PC-3 (cell line): ENCODE measurements at regions not wholly inside any gene's neighbourhood (a gene's known extent, or its start where the extent isn't known, plus 50 kb on each side); places are given as distances from the start of the nearest gene placed in this dataset.

Source experiments
- ATAC-seq: fragments of 200-7000 bp; cut with Tn5 transposase; 2 replicates; pipeline ENCODE4 v1.9.1; 2020; ENCODE audit warnings: mild to moderate bottlenecking, moderate library complexity
- BruUV-seq: library from RNA; stranded (reverse); fragments of 400-500 nt; replicated peaks from 2 replicates; lab custom pipeline; 2021; lab: Mats Ljungman, UMichigan
- CTCF ChIA-PET: fragments of 300-600 bp; sonication (Branson Sonifier 250); formaldehyde crosslinking; loops from one replicate; lab custom pipeline; 2022; ENCODE audit warnings: antibody characterized with exemption; lab: Charles Lee
- POLR2A ChIA-PET: fragments of 300-600 bp; sonication (Branson Sonifier 250); formaldehyde crosslinking; loops from one replicate; lab custom pipeline; 2022; ENCODE audit warnings: antibody characterized with exemption; ENCODE audit not compliant: unreplicated experiment; lab: Charles Lee
- DNase-seq: peaks from one replicate; pipeline ENCODE4 v3.0.0-alpha.2; 2015
- H2AFZ ChIP-seq: fragments of 300-600 bp; sonication (generic); 2 replicates; pipeline ENCODE4 v1.6.0; 2016; ENCODE audit warnings: antibody characterized with exemption, low read length
- H3F3A ChIP-seq: fragments of 300-600 bp; sonication (generic); one replicate; pipeline ENCODE4 v1.6.0; 2017; ENCODE audit warnings: antibody characterized with exemption, low read length, control low read depth, mild to moderate bottlenecking; ENCODE audit not compliant: unreplicated experiment
- H3K27ac ChIP-seq: fragments of 300-600 bp; sonication (generic); 2 replicates; pipeline ENCODE4 v1.5.1; 2016; ENCODE audit warnings: mild to moderate bottlenecking, low read length
- H3K27me3 ChIP-seq: fragments of 300-600 bp; sonication (generic); 2 replicates; pipeline ENCODE4 v1.6.1; 2016; ENCODE audit warnings: low read length, mixed read lengths
- H3K36me3 ChIP-seq: fragments of 300-600 bp; sonication (generic); 2 replicates; pipeline ENCODE4 v1.6.1; 2016; ENCODE audit warnings: low read depth, mixed run types, low read length, mixed read lengths
- H3K4me1 ChIP-seq: fragments of 300-600 bp; sonication (generic); 2 replicates; pipeline ENCODE4 v1.5.1; 2016; ENCODE audit warnings: low read length; ENCODE audit not compliant: insufficient read depth
- H3K4me2 ChIP-seq: fragments of 300-600 bp; sonication (generic); 2 replicates; pipeline ENCODE4 v1.6.0; 2016; ENCODE audit warnings: low read length
- H3K4me3 ChIP-seq: fragments of 300-600 bp; sonication (generic); 2 replicates; pipeline ENCODE4 v1.5.1; 2016; ENCODE audit warnings: mild to moderate bottlenecking, low read length, mixed read lengths
- H3K79me2 ChIP-seq: fragments of 300-600 bp; sonication (generic); 2 replicates; pipeline ENCODE4 v1.6.1; 2017; ENCODE audit warnings: low read length, mixed read lengths
- H3K9ac ChIP-seq: fragments of 300-600 bp; sonication (generic); 2 replicates; pipeline ENCODE4 v1.6.0; 2016; ENCODE audit warnings: mild to moderate bottlenecking, low read length
- H3K9me2 ChIP-seq: fragments of 300-600 bp; sonication (generic); replicated peaks from 2 replicates; pipeline ENCODE4 v1.6.1; 2016; ENCODE audit warnings: mixed run types, low read length, mixed read lengths
- H3K9me3 ChIP-seq: fragments of 300-600 bp; sonication (generic); 2 replicates; pipeline ENCODE4 v1.6.1; 2016; ENCODE audit warnings: low read length, mixed read lengths
- H4K20me1 ChIP-seq: fragments of 300-600 bp; sonication (generic); 2 replicates; pipeline ENCODE4 v1.6.1; 2016; ENCODE audit warnings: low read length, mixed read lengths
- EZH2 ChIP-seq: fragments of 300-600 bp; sonication (generic); IDR thresholded peaks from one replicate; pipeline ENCODE4 v1.6.1; 2017; ENCODE audit warnings: antibody characterized with exemption, mild to moderate bottlenecking, low read length; ENCODE audit not compliant: unreplicated experiment
- EZH2phosphoT487 ChIP-seq: fragments of 300-600 bp; sonication (generic); IDR thresholded peaks from 2 replicates; pipeline ENCODE4 v1.6.1; 2018; ENCODE audit warnings: mild to moderate bottlenecking, antibody characterized with exemption, low read length, borderline replicate concordance
- intact Hi-C: fragments of 100-400 bp; cut with micrococcal nuclease; formaldehyde crosslinking; loops from 2 replicates; pipeline ENCODE4 v1.9.0; 2023
- TF ChIP-seq, protein P1 (sequence below): fragments of 300-600 bp; sonication (generic); conservative IDR thresholded peaks from 2 replicates; pipeline ENCODE4 v1.5.1; 2017; ENCODE audit warnings: antibody characterized with exemption, low read depth, mild to moderate bottlenecking, low read length

DNA sequence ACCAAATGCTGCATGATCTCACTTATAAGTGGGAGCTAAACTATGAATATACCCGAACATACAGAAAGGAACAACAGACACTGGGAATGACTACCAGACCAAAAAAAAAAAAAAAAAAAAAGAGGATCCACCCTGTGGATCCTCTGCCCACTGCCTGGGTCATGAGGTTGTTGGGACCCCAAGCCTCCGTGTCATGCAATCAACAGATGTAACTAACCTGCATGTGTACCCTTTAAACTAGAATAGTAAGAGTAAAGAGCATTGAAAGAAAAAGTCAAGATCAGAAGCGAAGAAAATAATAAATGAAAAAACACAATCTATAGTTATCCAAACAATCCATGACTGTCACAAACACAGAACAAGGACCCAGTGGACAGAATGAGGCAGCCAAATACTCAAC, 109.5 kb upstream of the TOP3B start:
- H3K4me1 ChIP-seq: no peaks in the 10 kb centered on the region
- no peak overlapping the region for H2AFZ ChIP-seq
- TF ChIP-seq EZH2phosphoT487: no peak
- TF ChIP-seq, protein P1, sequence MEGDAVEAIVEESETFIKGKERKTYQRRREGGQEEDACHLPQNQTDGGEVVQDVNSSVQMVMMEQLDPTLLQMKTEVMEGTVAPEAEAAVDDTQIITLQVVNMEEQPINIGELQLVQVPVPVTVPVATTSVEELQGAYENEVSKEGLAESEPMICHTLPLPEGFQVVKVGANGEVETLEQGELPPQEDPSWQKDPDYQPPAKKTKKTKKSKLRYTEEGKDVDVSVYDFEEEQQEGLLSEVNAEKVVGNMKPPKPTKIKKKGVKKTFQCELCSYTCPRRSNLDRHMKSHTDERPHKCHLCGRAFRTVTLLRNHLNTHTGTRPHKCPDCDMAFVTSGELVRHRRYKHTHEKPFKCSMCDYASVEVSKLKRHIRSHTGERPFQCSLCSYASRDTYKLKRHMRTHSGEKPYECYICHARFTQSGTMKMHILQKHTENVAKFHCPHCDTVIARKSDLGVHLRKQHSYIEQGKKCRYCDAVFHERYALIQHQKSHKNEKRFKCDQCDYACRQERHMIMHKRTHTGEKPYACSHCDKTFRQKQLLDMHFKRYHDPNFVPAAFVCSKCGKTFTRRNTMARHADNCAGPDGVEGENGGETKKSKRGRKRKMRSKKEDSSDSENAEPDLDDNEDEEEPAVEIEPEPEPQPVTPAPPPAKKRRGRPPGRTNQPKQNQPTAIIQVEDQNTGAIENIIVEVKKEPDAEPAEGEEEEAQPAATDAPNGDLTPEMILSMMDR: no peak
- ChIA-PET POLR2A (no interaction called here), CTCF (no interaction called here)
- H3K79me2 ChIP-seq: no peaks in the 10 kb centered on the region
- ATAC-seq: no peak
- H3K27ac ChIP-seq: no peak overlapping the region
- H4K20me1 ChIP-seq: no peaks in the 10 kb centered on the region
- BruUV-seq: no TSS peak
- H3K27me3 ChIP-seq: peaks cover 61% of the 10 kb centered on the region
- no peak overlapping the region for H3K4me3 ChIP-seq
- no peak overlapping the region for H3K9ac ChIP-seq
- H3K9me2 ChIP-seq: no peaks in the 10 kb centered on the region
- no peak overlapping the region for H3K4me2 ChIP-seq
- DNase-seq: no peak
- no peaks in the 10 kb centered on the region for H3K36me3 ChIP-seq
- no peaks in the 10 kb centered on the region for H3K9me3 ChIP-seq
- intact Hi-C loops: loop anchor here (10.0 kb wide), 1 partner anchor 53 kb away; no protein-coding TSS in a partner anchor
- no peaks in the 10 kb centered on the region for H3F3A ChIP-seq

DNA sequence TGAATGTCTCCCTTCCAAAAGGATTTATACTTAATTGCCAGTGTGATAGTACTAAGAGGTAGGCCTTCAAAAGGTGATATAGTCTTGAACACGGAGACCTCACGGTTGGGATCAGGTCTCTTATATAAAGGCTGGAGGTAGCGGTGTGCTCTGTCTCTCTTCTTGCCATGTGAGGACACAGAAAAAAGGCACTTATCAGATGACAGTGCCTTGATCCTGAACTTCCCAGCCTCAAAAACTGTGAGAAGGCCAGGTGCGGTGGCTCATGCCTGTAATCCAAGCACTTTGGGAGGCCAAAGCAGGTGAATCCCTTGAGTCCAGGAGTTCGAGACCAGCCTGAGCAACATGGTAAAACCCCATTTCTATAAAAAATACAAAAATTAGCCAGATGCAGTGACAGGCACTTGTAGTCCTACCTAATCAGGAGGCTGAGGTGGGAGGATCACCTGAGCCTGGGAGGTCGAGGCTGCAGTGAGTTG, 108.9 kb upstream of the TOP3B start:
- no peaks in the 10 kb centered on the region for H4K20me1 ChIP-seq
- no peak overlapping the region for H3K4me3 ChIP-seq
- no peaks in the 10 kb centered on the region for H3K36me3 ChIP-seq
- TF ChIP-seq, protein P1: no peak
- TF ChIP-seq EZH2phosphoT487: no peak
- TF ChIP-seq EZH2: no peak
- H3K27me3 ChIP-seq: peaks cover 56% of the 10 kb centered on the region
- ChIA-PET CTCF (no interaction called here), POLR2A (no interaction called here)
- no peaks in the 10 kb centered on the region for H3K9me3 ChIP-seq
- no peak overlapping the region for H3K27ac ChIP-seq
- no TSS peak for BruUV-seq
- no peaks in the 10 kb centered on the region for H3K79me2 ChIP-seq
- no peak overlapping the region for H3K9ac ChIP-seq
- ATAC-seq: no peak
- H3K4me1 ChIP-seq: no peaks in the 10 kb centered on the region
- DNase-seq: no peak
- no peak overlapping the region for H3K4me2 ChIP-seq
- no peaks in the 10 kb centered on the region for H3F3A ChIP-seq
- no peak overlapping the region for H2AFZ ChIP-seq
- intact Hi-C loops: loop anchor here (10.0 kb wide), 1 partner anchor 53 kb away; no protein-coding TSS in a partner anchor
- H3K9me2 ChIP-seq: no peaks in the 10 kb centered on the region

DNA sequence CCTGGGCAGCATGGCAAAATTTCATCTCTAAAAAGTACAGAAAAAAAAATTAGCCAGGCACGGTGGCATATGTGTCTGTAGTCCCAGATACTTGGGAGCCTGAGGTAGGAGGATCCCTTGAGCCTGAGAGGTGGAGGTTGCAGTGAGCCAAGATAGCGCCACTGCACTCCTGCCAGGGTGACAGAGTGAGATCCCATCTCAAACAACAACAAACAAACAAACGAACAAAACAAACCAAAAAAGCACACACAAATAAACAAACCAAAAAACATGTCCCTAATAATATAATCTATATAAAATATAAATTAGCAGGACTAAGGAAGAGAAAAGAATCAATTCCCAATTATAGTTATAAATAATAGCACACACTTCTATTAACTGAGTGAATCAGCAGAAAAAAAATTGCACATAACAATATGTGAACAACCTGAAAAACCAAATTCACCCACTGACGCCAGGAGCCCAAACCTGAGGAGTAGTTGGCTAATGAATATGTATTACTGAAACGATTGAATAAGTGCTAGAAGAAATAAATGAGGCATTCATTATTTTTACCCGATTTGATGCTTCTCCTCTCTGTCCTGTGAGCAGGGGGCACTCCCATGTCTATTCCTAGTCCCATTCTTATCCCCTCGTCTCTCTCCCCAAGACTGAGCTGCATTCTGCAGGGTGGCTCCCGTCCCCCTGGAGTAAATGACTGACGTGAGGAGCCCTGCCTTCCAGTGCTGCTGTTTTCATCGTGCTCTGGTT, 108.2 kb upstream of the TOP3B start:
- H3K36me3 ChIP-seq: no peaks in the 10 kb centered on the region
- H3K9ac ChIP-seq: no peak overlapping the region
- ChIA-PET CTCF (no interaction called here), POLR2A (no interaction called here)
- H3K9me3 ChIP-seq: no peaks in the 10 kb centered on the region
- DNase-seq (no peak), ATAC-seq (no peak)
- no peak for TF ChIP-seq EZH2phosphoT487
- no peak for TF ChIP-seq EZH2
- intact Hi-C loops: loop anchor here (10.0 kb wide), 1 partner anchor 54 kb away; no protein-coding TSS in a partner anchor
- BruUV-seq: no TSS peak
- H3K4me3 ChIP-seq: no peak overlapping the region
- H3K4me1 ChIP-seq: no peaks in the 10 kb centered on the region
- H2AFZ ChIP-seq: no peak overlapping the region
- no peaks in the 10 kb centered on the region for H3K9me2 ChIP-seq
- H3K27ac ChIP-seq: no peak overlapping the region
- no peaks in the 10 kb centered on the region for H3K79me2 ChIP-seq
- peaks cover 50% of the 10 kb centered on the region for H3K27me3 ChIP-seq
- H3F3A ChIP-seq: no peaks in the 10 kb centered on the region
- H3K4me2 ChIP-seq: no peak overlapping the region
- H4K20me1 ChIP-seq: no peaks in the 10 kb centered on the region
